H9 (cell line): ENCODE measurements at regions not wholly inside any gene's neighbourhood (a gene's known extent, or its start where the extent isn't known, plus 50 kb on each side); places are given as distances from the start of the nearest gene placed in this dataset.

Experiments used
- DNase-seq: peaks from one replicate; pipeline ENCODE4 v3.0.0-alpha.2; 2017
- H2AFZ ChIP-seq: one replicate; pipeline ENCODE4 v1.6.1; 2013; ENCODE audit warnings: mild to moderate bottlenecking, low read length, control low read depth, moderate library complexity
- H2AK5ac ChIP-seq: 2 replicates; pipeline ENCODE4 v1.6.1; 2013; ENCODE audit warnings: low read length, control low read depth, mixed read lengths; ENCODE audit not compliant: insufficient read length
- H2BK120ac ChIP-seq: one replicate; pipeline ENCODE4 v1.6.1; 2013; ENCODE audit warnings: low read depth, mild to moderate bottlenecking, low read length, control low read depth, inconsistent platforms; ENCODE audit not compliant: poor library complexity, severe bottlenecking
- H2BK12ac ChIP-seq: 2 replicates; pipeline ENCODE4 v1.6.1; 2013; ENCODE audit warnings: low read length, control low read depth, mixed read lengths, low read depth; ENCODE audit not compliant: insufficient read length
- H2BK15ac ChIP-seq: 2 replicates; pipeline ENCODE4 v1.6.1; 2013; ENCODE audit warnings: low read depth, low read length, control low read depth
- H2BK20ac ChIP-seq: one replicate; pipeline ENCODE4 v1.6.1; 2013; ENCODE audit warnings: low read depth, mild to moderate bottlenecking, low read length, control low read depth, inconsistent platforms; ENCODE audit not compliant: poor library complexity, severe bottlenecking
- H2BK5ac ChIP-seq: 2 replicates; pipeline ENCODE4 v1.6.1; 2013; ENCODE audit warnings: low read length, control low read depth, mixed read lengths; ENCODE audit not compliant: insufficient read length
- H3K14ac ChIP-seq: 2 replicates; pipeline ENCODE4 v1.6.1; 2013; ENCODE audit warnings: low read length, control low read depth; ENCODE audit not compliant: insufficient read depth
- H3K18ac ChIP-seq: 2 replicates; pipeline ENCODE4 v1.6.1; 2013; ENCODE audit warnings: low read depth, mild to moderate bottlenecking, mixed read lengths, low read length, control low read depth; ENCODE audit not compliant: insufficient read length
- H3K23ac ChIP-seq: 2 replicates; pipeline ENCODE4 v1.6.1; 2013; ENCODE audit warnings: low read length, control low read depth, mixed read lengths, low read depth; ENCODE audit not compliant: insufficient read length
- H3K23me2 ChIP-seq: 2 replicates; pipeline ENCODE4 v1.6.1; 2013; ENCODE audit warnings: low read depth, mild to moderate bottlenecking, mixed read lengths, low read length, control low read depth; ENCODE audit not compliant: insufficient read length, poor library complexity, severe bottlenecking
- H3K27ac ChIP-seq: 2 replicates; pipeline ENCODE4 v1.5.1; 2013; ENCODE audit warnings: low read length, control low read depth, mixed read lengths, low read depth; ENCODE audit not compliant: insufficient read length
- H3K27me3 ChIP-seq: 2 replicates; pipeline ENCODE4 v1.6.1; 2013; ENCODE audit warnings: low read length, control low read depth, inconsistent platforms; ENCODE audit not compliant: insufficient read depth
- H3K4ac ChIP-seq: 2 replicates; pipeline ENCODE4 v1.6.1; 2013; ENCODE audit warnings: low read depth, mild to moderate bottlenecking, control low read depth, inconsistent platforms, low read length, moderate library complexity
- H3K4me1 ChIP-seq: 2 replicates; pipeline ENCODE4 v1.6.1; 2013; ENCODE audit warnings: low read length, control low read depth, inconsistent platforms; ENCODE audit not compliant: insufficient read depth
- H3K4me2 ChIP-seq: 2 replicates; pipeline ENCODE4 v1.6.1; 2013; ENCODE audit warnings: low read length, control low read depth, mixed read lengths; ENCODE audit not compliant: insufficient read length, insufficient read depth
- H3K56ac ChIP-seq: 2 replicates; pipeline ENCODE4 v1.6.1; 2013; ENCODE audit warnings: low read depth, mild to moderate bottlenecking, mixed read lengths, low read length, control low read depth; ENCODE audit not compliant: insufficient read length
- H3K79me1 ChIP-seq: 2 replicates; pipeline ENCODE4 v1.6.1; 2013; ENCODE audit warnings: low read depth, mild to moderate bottlenecking, moderate library complexity, low read length, control low read depth, inconsistent platforms; ENCODE audit not compliant: insufficient read depth, poor library complexity, severe bottlenecking
- H3K79me2 ChIP-seq: 2 replicates; pipeline ENCODE4 v1.6.1; 2013; ENCODE audit warnings: low read length, control low read depth, inconsistent platforms; ENCODE audit not compliant: insufficient read depth
- H3K9ac ChIP-seq: 2 replicates; pipeline ENCODE4 v1.6.1; 2013; ENCODE audit warnings: low read length, control low read depth, mixed read lengths; ENCODE audit not compliant: insufficient read length; ENCODE audit errors: extremely low read depth
- H3K9me3 ChIP-seq: one replicate; pipeline ENCODE4 v1.6.1; 2013; ENCODE audit warnings: low read depth, low read length, inconsistent platforms; ENCODE audit not compliant: control insufficient read depth
- H3T11ph ChIP-seq: one replicate; pipeline ENCODE4 v1.6.1; 2013; ENCODE audit warnings: mild to moderate bottlenecking, low read length, control low read depth, inconsistent platforms
- H4K20me1 ChIP-seq: one replicate; pipeline ENCODE4 v1.6.1; 2013; ENCODE audit not compliant: control insufficient read depth, insufficient read length, insufficient read depth
- H4K5ac ChIP-seq: 2 replicates; pipeline ENCODE4 v1.6.1; 2013; ENCODE audit warnings: low read depth, mild to moderate bottlenecking, mixed read lengths, low read length, control low read depth; ENCODE audit not compliant: insufficient read length
- H4K8ac ChIP-seq: replicated peaks from 2 replicates; pipeline ENCODE4 v1.6.1; 2013; ENCODE audit warnings: low read length, control low read depth, mixed read lengths, low read depth; ENCODE audit not compliant: insufficient read length
- H4K91ac ChIP-seq: 2 replicates; pipeline ENCODE4 v1.6.1; 2013; ENCODE audit warnings: low read depth, mild to moderate bottlenecking, moderate library complexity, mixed read lengths, low read length, control low read depth; ENCODE audit not compliant: insufficient read length
- H3K27ac Mint-ChIP-seq, 3 experiments: 2 replicates in 2 of 3; 3 replicates in 1 of 3; pipeline ENCODE4 v1.8.0; 2020 to 2021; ENCODE audit warnings: mixed read lengths in 3 of 3, mild to moderate bottlenecking in 1 of 3, moderate library complexity in 1 of 3
- H3K27me3 Mint-ChIP-seq: 2 replicates; pipeline ENCODE4 v1.8.0; 2021; ENCODE audit warnings: low read depth, mild to moderate bottlenecking, moderate library complexity, mixed read lengths
- H3K36me3 Mint-ChIP-seq, 3 experiments: 2 replicates in 2 of 3; 3 replicates in 1 of 3; pipeline ENCODE4 v1.8.0; 2020 to 2021; ENCODE audit warnings: low read depth in 3 of 3, mixed read lengths in 3 of 3; ENCODE audit not compliant: insufficient read depth in 1 of 3
- H3K4me1 Mint-ChIP-seq, 2 experiments: 2 replicates each; pipeline ENCODE4 v1.8.0; 2020; ENCODE audit warnings: mixed read lengths in 2 of 2
- H3K4me3 Mint-ChIP-seq, 2 experiments: 2 replicates in 1 of 2; 3 replicates in 1 of 2; pipeline ENCODE4 v1.8.0; 2020 to 2021; ENCODE audit warnings: mild to moderate bottlenecking in 2 of 2, mixed read lengths in 2 of 2, moderate library complexity in 1 of 2
- H3K9me3 Mint-ChIP-seq, 2 experiments: 2 replicates in 1 of 2; 3 replicates in 1 of 2; pipeline ENCODE4 v1.8.0; 2020; ENCODE audit warnings: mild to moderate bottlenecking in 2 of 2, mixed read lengths in 2 of 2, moderate library complexity in 1 of 2
- WGBS: extraction: QIAGEN DNeasy Blood & Tissue Kit; methylation state at CpG from one replicate; pipeline ENCODE4 v1.1.7; 2013; ENCODE audit warnings: missing lambda C conversion rate, low lambda C conversion rate, mixed read lengths; ENCODE audit not compliant: insufficient read length; ENCODE audit errors: extremely low coverage; 5-methylcytosine and 5-hydroxymethylcytosine counted together
- TF ChIP-seq, protein P1 (sequence below): fragments of 200-600 bp; sonication (generic); conservative IDR thresholded peaks from 3 replicates; pipeline ENCODE4 v1.8.0; 2021; ENCODE audit warnings: antibody characterized with exemption, mild to moderate bottlenecking

DNA sequence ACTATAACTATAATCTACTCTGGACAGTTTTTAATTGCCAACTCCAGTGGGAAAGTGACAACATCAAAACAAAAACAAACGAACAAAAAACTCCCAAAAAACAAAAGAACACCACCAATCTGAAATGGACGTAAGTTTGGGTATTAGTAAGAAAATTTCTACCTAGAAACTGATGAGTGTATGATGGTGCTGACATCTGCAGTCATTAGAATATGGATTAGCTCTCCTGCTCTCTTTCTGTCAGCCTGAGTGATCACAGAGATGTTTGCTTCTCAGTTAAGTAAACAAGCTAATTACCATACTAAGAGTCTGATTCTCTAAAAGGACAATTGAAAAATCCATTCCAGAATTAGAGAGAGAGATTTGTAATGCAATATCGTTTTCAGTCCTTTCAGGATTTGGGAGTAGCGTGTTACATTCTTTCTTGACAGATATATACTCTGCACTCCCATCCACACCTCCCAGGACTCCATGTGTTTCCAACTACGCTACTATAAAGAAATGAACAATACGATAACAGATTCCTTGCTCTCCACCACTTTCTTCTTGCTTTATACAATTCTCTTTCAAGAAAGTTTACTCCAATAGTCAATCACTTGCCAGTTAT lies 1347.4 kb upstream of the PIK3C3 start:
- Histone ChIP-seq H3T11ph (no peak overlapping the region), H4K91ac (no peak overlapping the region), H3K23ac (no peak overlapping the region), H2BK120ac (no peak overlapping the region), H3K4me1 (no peaks in the 10 kb centered on the region), H3K18ac (no peak overlapping the region), H3K79me1 (no peaks in the 10 kb centered on the region), H2BK5ac (no peak overlapping the region), H2AFZ (no peak overlapping the region), H4K8ac (no peak overlapping the region), H3K4me2 (no peak overlapping the region), H4K20me1 (no peaks in the 10 kb centered on the region), H3K14ac (no peak overlapping the region), H3K4ac (no peak overlapping the region), H3K27ac (no peak overlapping the region), H2BK20ac (no peak overlapping the region), H2AK5ac (no peak overlapping the region), H2BK15ac (no peak overlapping the region), H3K9ac (no peak overlapping the region), H4K5ac (no peak overlapping the region), H3K23me2 (no peaks in the 10 kb centered on the region), H3K79me2 (no peaks in the 10 kb centered on the region), H3K56ac (no peak overlapping the region), H3K9me3 (no peaks in the 10 kb centered on the region), H2BK12ac (no peak overlapping the region), H3K27me3 (no peaks in the 10 kb centered on the region)
- no peak for DNase-seq
- Mint-ChIP-seq H3K27me3 (no peaks in the 10 kb centered on the region), H3K4me1 (peaks cover 7 to 9% of the 10 kb centered on the region in 2 experiments), H3K27ac (no peak overlapping the region), H3K36me3 (no peaks in the 10 kb centered on the region), H3K9me3 (peaks cover 0 to 5% of the 10 kb centered on the region in 2 experiments; a peak in 2 of 5 replicates), H3K4me3 (no peak overlapping the region)
- no CpG with 5 or more reads among the region's 6 CpGs for WGBS
- TF ChIP-seq, protein P1, sequence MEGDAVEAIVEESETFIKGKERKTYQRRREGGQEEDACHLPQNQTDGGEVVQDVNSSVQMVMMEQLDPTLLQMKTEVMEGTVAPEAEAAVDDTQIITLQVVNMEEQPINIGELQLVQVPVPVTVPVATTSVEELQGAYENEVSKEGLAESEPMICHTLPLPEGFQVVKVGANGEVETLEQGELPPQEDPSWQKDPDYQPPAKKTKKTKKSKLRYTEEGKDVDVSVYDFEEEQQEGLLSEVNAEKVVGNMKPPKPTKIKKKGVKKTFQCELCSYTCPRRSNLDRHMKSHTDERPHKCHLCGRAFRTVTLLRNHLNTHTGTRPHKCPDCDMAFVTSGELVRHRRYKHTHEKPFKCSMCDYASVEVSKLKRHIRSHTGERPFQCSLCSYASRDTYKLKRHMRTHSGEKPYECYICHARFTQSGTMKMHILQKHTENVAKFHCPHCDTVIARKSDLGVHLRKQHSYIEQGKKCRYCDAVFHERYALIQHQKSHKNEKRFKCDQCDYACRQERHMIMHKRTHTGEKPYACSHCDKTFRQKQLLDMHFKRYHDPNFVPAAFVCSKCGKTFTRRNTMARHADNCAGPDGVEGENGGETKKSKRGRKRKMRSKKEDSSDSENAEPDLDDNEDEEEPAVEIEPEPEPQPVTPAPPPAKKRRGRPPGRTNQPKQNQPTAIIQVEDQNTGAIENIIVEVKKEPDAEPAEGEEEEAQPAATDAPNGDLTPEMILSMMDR = no peak
